NK-92 treated with Interleukin-12 subunit alpha and Interleukin-12 subunit beta, amount 100 ng/mL, for 24 hours (cell line): ENCODE measurements at regions not wholly inside any gene's neighbourhood (a gene's known extent, or its start where the extent isn't known, plus 50 kb on each side); places are given as distances from the start of the nearest gene placed in this dataset.
"Not testable (repeated sequence)": the region's sequence is repeated elsewhere in the genome, so short reads cannot be mapped to it uniquely, and the experiment has no call there.

Experiments
- DNase-seq: peaks from one replicate; lab custom pipeline; 2025; lab: John Stamatoyannopoulos, UW

DNA sequence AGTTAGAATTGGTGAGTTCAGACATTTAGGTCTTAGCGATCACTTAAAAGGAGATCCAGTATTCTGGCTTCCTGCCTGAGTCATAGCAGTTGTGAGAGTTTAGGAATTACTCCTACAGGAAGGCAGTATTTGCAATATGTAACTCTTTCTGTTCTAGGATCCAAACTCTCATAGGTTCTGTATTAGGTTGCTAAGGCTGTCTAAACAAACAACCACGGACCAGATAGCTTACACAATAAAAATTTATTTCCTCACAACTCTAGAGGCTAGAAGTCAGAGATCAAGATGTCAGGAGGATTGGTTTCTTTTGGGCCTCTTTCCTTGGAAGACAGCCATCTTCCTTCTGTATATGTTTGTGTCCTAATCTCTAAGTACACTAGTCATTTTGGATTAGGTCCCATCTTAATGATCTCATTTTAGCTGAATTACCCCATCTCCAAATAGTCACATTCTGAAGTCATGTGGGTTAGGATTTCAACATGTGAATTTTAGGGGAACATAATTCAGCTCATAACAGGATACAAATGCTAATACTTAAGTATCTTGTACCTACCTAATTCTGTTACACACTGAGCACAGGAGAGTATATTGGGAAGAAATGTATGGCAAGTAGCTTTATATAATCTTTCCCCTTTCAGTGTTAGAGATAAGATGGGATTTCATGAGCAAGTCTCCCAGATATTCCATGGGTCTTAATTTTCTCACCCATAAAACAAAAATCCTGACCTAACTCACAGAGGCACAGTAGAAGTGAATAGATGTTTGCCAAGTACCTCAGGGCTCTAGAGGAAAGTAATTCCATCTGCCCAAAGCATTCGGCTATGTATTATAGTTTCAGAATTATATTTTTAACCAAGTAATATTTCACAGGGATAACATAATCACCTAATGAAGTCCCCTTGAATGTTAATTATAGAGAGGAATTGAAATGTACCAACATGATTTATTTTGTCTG, 144.4 kb downstream of the PTBP2 start:
- DNase-seq = no peak

DNA sequence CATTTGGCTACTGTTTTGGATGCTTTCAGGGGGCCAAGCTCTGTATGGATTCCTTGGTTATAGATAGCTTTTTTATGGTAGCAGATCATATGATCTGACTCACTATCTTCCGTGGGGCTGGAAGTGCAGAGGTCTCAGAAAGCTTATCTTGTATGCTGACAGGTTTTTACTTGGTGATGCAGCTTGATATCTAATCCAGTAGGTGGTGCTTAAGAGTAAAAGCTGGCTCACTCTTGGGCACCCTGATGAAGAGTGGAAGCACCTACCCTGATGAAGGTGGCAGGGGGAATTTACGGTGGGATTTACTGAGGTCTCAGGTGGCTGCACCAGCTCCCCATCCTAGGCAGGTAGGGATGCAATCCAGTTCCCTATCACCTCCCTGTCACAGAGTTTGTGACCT, 151.2 kb downstream of the PTBP2 start:
- no peak for DNase-seq

DNA sequence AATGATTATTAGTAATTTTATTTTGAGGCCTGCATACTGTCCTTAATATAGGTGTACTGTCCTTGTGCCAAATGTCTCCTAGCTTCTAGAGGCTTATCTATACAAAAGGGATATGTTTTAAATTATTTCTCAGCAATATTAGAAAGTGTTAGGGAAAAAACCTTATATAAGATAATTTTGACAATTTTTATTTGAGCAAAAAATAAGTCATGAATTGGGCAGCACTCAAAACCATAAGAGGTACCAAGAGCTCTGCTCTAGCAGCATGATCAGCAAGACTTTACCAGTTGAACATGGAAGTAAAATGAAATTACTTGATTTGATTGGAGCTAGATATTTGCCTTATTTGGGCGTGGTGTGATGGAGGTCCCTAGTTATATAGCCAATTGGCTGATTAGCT, 157.1 kb downstream of the PTBP2 start:
- DNase-seq = no peak

DNA sequence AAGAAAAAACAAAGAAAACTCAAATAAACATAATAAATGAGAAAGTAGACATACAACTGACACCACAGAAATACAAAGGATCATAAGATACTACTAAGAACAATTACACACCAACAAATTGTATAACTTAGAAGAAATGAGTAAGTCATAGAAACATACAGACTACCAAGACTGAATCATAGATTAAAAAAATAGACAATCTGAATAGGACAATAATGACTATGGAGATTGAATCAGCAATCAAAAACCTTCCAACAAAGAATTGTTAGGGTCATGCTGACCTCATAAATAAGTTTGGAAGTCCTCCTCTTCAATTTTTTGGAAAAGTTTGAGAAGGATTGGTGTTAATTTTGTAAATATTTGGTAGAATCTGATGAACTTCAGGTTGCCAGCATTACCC, 159.0 kb downstream of the PTBP2 start:
- no peak for DNase-seq

DNA sequence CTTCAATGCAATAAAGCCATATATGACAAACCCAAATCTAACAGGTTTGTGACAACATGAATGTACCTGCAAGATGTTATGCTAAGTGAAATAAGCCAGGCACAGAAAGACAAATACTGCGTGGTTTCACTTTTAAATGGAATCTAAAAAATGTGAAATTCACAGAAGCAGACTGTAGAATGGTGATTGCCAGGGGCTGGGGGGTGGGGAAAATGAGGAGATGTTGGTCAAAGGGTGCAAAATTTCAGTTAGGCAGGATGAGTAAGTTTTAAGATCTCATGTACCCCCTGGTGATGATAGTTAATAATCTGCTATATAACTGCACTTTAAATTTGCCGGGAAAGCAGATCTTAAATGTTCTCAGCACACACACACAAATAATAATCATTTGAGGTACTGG, 160.5 kb downstream of the PTBP2 start:
- DNase-seq = no peak

DNA sequence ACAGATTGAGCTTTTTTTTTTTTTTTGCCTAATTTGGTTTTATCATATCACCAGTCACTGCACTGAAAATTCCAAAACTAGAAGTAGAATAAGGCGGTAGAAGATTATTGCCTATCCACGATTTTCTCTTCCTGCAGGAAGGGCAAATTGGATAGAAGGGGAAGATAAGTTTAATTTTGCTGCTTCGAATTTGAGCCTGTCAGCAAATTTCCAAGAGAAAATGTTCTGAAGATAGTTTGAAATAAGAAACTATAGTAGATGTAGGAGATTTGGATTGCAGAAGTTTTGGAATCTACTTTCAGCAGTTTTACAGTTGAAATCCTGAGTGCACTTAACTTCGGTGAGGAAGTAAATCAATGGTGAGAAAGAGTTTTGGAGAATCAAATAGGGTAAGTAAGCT, 164.9 kb downstream of the PTBP2 start:
- no peak for DNase-seq

DNA sequence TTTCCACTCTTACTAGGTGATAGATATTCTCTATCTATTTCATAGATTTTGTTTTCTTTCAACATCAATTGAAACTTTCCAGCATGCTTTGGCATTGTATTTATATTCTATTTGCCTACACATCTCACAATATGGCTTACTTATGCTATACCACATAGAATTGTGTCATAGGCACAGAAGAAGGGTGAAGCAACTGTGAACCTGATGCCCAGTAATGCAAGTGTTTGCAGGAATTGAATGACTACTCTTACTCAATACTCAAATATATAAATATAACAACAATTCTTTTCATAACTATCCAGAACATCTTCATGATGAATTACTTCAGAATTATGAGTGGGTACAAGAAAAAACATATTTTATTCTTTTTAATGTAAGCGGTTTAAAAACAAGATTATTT, 165.9 kb downstream of the PTBP2 start:
- no peak for DNase-seq

DNA sequence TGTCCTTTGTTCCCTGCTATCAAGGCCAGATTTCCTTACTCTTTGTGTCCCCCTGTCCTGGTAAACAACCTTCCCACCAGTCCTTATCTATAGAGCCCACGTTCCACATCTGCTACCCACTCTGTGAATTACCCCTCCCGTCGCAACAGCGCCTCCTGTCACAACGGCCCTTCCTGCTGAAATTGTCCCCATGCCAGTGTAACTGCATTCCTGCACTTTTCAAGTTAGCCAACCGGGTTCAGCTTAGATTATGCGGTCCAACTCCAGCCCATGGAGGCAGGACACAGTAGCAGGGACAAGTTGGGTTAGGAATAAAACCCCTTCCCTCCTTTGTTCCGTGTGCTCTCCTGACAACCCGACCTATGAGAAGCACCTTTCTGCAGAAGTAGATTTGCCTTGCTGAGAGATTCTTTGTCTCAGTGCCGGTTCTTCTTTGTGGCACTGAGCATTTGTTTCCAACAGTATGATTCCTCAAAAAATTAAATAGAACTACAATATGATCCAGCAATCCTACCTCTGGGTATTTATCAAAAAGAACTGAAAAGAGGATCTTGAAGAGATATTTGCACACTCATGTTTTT, 180.3 kb downstream of the PTBP2 start:
- DNase-seq = no peak

DNA sequence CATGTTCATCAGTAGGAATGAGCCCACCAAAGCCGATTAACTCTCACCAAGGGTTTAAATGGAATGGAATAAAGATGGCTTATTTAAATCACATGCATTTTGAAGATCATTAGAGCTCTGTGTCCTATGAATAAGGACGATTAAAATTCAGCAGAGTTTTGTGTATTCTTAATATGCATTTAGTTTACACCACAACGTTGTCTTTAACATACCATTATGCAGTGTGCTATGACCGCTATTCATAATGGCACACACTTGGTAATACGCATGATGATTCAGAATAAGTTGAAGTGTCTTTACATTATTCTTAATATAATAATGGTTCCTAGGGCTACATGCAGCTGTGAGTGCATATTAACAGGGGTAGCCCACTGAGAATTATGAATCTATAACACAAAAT, 190.7 kb downstream of the PTBP2 start:
- no peak for DNase-seq

DNA sequence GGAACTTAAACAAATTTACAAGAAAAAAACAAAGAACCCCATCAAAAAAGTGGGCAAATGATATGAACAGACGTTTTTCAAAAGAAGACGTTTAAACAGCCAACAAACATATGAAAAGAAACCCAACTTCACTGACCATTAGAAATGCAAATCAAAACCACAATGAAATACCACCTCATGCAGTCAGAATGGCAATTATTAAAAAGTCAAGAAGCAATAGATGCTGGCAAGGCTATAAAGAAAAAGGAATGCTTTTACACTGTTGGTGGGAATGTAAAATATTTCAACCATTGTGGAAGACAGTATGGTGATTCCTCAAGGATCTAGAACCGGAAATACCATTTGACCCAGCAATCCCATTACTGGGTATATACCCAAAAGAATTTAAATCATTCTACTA, 194.1 kb downstream of the PTBP2 start:
- not testable (repeated sequence) for DNase-seq

DNA sequence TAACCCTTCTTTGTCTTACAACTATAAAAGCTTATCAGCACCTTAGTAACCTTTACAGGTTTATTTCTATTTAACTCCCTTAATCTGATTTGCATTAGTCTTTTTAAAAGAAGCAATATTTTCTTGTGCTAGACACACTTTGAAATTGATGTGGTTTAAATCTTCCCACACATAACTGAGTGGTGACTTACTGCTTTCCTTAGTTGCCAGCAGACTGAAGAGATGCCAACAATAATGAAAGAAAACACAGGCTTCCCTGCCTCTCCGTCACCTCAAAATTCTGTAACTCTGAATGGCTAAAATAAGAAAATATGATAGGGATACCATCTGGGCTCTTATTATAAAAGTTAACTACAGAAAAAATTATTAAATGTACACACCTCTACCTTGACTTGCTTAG, 196.8 kb downstream of the PTBP2 start:
- DNase-seq = no peak

DNA sequence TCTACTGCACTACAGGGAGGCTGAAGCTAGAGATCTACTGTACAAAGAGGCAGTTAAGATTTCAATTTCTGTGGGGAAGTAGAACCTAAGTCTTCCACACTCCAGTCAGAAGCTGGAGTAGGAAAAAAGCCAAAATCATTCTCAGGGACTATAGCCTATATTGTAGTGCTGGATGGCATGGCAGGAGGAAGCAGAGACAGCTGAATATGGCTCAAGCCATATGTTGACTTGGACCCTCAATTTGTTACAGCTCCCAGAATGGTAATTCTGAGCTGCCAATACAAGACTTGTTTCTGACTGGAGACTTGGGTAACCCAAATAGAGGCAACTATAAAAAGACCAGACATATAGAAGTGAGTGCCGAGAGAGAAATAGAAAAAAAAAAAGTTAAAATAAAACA, 200.6 kb downstream of the PTBP2 start:
- DNase-seq = no peak

DNA sequence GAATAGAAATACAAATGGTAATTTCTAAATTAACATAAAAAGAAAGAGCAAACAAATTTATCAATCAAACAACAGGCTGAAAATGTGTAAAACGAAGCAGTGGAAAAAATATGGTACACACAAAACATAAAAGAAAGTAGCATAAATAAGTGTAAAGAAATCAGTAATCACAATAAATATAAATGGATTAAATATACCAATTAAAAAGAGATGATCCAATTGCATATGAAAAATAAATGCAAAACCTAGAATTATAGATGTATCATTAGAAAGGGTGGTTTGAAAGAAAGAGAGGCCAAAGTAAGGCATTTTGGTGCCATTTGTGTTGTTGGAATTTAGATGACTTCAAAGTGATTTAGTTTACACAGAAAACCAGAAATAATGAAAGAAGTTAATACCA, 202.2 kb downstream of the PTBP2 start:
- no peak for DNase-seq

DNA sequence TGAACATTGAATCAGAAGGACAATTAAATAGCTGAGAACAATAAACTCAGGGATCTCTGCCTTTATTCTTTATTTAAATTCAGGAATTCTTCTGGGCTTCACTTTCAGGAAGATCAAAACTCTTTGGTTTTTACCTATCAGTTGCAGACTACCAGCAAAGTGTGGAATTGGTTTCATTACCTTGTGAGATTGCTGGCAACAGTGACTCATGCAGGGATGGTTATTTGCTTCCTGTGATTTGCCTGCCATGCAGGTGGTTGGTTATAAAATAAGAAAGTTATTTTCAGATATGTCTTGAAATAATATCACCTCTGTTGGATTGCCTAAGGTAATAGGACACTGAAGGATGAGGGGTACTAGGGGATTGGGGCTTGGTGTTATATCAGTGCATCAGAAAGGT, 204.6 kb downstream of the PTBP2 start:
- DNase-seq = no peak

DNA sequence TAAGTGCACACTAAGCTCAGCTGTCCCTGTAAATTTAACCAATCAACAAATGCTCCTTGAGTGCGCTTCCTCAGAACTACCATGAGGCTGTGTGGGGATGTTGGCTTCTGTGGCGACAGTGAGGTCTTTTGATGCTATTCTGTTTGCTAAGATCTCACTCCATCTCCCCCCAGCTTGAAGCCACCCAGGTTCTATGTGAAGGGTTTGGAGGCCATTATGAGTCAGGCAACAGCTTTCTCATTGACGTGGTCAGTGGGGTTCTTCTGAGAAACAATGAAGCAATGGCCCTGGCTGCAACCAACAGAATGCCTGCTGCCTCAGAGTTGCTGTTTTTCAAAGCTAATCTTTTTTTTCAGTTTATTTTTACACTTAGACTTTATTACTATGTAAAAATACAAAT, 205.5 kb downstream of the PTBP2 start:
- peak; percentile 47 for DNase-seq

DNA sequence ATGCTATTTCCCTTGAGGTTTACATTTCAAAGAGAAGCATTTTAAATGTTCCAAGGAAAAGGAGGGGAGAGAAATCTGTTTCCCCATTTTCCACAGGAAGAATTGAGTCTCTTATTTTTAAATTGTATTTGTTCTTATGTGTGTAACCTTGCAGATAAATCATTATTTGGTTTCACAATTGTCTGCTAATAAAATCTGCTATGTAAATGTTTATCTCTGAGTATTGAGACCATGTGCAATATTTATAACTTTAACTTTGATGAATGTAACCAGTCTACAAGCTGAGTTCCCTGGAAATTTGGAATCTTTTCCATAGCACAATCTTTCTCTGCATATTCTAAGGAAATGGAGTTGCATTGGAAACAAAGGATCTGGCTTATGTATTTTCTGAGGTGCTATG, 209.6 kb downstream of the PTBP2 start:
- DNase-seq = no peak

DNA sequence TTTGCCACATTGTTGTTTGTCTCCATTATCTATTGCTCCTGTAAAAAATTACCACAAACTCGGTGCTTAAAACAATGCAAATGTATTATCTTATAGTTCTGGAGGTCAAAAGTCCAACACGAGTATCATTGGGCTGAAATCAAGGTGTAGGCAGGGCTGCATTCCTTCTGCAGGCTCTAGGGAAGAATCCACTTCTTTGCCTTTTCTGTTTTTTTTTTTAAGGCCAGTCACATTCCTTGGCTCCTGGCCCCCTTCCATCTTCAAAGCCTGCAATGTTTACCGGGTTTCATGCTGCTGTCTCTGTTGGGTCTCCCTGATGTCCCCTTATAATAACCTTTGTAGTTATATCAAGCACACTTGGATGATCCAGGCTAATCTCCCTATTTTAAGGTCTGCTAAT, 212.7 kb downstream of the PTBP2 start:
- DNase-seq = no peak

DNA sequence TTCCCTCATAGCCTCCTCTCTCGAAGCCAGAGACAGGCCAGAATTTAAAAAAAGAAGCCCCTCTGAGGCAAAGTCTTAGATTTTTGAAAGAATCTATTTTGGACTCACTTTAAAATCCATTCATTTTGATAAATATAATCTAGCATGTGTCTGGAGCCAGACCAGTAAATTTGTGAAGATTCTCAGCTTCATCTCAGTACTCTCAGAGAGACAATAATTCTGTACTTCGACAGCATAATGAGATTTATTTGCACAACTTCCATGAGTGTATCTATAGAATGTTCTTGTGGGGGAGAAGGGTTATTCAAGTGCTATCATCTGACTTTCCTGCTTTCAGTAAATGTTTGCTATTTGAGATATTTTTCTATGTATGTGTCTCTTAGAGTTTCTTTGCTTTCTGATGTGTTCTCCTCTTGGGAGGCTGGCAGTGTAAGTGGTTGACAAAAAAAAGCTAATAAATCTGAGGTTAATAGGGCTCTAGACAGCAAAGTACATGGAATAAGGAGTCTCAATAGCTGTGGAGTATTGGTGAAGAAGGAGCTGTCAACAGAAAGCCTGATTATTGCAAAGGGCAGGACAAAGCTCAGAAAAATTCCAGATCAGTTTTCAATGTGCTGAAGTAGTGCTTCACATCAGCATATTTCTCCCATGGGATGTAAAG, 223.0 kb downstream of the PTBP2 start:
- DNase-seq = no peak

DNA sequence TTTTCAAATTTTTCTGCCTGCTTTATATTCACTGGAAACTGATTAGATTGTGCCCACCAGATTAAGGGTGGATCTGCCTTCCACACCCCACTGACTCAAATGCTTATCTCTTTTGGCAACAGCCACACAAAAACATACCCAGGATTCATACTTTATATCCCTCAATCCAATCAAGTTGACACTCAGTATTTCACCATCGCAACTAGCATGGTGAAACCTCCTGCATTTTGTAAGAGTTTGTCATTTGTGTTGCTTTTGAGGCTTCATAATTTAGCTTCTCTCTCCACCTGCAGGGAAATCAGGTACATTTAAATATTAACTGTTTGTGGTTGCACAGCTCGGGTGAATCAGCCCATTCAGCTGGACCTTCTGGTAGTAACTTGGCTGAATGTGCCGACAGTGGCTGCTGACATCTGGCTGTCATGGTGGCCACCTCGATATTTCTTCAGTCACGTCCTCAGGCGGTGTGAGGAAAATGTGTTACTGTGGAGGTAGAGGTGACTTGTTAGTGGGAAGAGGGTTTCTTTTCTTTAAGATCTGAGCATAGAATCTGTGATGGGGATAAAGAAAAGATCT, 224.0 kb downstream of the PTBP2 start:
- no peak for DNase-seq

DNA sequence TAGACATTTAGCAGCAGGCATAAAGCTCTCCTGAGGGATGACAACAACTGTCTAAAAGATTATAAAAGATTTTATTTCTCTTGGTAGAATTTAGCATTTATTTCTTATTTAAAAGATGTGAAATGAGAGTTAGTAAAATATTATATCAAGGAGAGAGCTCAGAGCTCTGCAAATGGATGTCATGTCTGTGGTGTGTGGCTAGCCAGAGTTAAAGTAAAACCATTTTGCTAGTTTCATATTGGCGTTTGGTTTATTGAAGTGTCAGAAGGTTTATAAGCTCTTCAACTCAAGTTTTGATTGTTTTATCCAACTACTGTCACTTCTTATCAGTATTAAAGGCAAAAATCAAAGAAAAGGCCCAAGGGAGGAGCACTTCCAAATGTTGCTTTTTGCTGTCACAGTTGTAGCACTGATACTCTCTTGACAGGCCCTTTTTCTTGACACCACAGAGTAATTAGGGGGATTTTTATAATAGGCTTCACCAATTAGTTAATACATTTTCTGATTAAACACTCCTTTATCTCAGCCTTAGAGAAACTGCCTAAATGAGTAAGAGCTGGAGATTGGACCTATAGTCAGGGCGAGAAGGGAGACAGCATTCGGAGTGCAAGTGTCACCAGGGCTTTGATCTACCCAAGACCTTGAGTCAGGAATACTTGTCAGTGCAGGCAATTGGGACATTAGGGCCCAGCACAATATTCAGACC, 233.9 kb downstream of the PTBP2 start:
- no peak for DNase-seq

DNA sequence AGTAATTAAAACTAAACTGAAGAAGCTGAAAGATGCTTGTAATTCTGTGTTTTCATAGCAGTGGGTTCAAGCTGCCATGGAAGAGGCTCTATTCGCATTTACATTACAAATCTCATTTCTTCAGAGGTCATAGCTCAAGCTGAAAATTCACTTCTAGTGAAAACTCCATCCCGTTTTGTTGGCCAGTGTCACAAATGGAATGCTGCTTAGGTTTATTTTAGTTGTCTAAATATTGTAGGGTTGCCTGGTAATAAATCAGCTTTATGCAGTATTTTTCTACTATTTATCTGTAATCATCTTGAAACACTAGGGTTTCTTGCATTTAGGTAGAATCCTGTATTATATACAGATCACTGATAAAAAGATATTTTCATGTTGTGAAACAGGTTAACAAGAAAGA, 240.6 kb downstream of the PTBP2 start:
- DNase-seq = no peak

DNA sequence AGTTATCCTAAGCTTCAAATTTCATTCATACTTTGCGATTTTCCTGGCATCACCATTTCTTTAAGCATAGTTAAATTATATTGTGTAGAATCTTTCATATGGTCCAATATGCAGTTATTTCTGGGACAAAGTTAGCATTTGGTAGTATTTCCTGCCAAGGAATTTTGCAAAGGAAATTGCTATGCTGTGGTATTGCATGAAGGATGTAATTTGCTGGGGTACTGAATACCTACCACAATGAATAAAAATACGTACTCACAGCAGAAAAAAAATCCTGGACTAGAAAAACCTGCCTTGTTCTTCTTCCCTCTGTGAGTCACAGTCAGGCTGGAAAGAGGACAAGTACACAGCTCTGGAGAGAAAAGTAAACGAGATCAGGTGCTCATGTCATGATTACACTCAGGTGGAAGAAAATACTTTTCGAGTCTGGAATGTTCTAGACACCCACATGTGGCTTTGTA, 241.2 kb downstream of the PTBP2 start:
- DNase-seq = no peak
